ENCODE measurements at regions not wholly inside any gene's neighbourhood (a gene's known extent, or its start where the extent isn't known, plus 50 kb on each side); places are given as distances from the start of the nearest gene placed in this dataset.

- TF ChIP-seq EP300 (IDR thresholded peaks at IDR 0.05): no peak
- TF ChIP-seq CTCF (IDR thresholded peaks at IDR 0.05): no peak
These were observed 72.2 kb upstream of the LRRC3B start for GRCh38 chr3:26550413-26550812.

All from tibial nerve (tissue), 4 donors.